ENCODE measurements at regions not wholly inside any gene's neighbourhood (a gene's known extent, or its start where the extent isn't known, plus 50 kb on each side); places are given as distances from the start of the nearest gene placed in this dataset.

- TF ChIP-seq CTCF (IDR thresholded peaks at IDR 0.05) (no peak), POLR2A (IDR thresholded peaks at IDR 0.05) (no peak)
Measured at GRCh38 chr12:107248187-107248586, 154.8 kb upstream of the CRY1 start.

Measured in testis (tissue), 2 donors.